ENCODE measurements at regions not wholly inside any gene's neighbourhood (a gene's known extent, or its start where the extent isn't known, plus 50 kb on each side); places are given as distances from the start of the nearest gene placed in this dataset.

DNA sequence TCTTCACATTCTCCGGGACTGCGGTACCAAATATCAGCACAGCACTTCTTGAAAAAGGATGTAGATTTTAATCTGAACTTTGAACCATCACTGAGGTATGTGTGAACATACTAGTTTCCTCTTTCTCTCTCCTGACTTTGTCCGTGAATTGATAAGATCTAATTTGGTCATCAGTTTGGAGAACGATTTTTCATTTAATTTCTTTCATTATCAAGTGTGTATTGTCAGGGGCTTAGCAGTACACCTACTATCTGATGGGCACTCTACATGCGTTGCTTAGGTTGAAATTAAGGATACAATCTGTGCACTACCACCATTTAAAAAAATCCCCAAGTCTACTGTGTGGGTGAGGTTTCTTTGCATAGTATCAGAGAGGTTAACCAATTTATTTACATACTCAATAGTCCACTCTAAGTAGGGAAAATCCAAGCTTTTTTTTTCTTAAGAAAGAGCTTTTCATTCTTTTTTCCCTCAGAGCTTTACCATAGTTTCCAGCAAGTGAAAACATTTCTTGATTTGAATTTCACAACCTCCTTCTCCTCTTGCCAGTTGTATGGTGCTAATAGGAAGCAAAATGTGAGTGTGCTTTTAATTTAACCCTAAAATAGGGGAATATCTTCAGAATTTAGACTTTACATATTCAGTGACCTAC is 105.4 kb upstream of the ESR1 start:
- TF ChIP-seq CTCF (IDR thresholded peaks at IDR 0.05) (no peak), POLR2A (IDR thresholded peaks at IDR 0.05) (no peak)
